HEK293 (cell line): ENCODE measurements at regions not wholly inside any gene's neighbourhood (a gene's known extent, or its start where the extent isn't known, plus 50 kb on each side); places are given as distances from the start of the nearest gene placed in this dataset.

Source experiments
- CTCF ChIP-seq: fragments of 450-650 bp; formaldehyde crosslinking; IDR thresholded peaks from 2 replicates; pipeline ENCODE4 v1.5.1; 2016; ENCODE audit warnings: missing biosample characterization, missing genetic modification characterization
- KLF1 ChIP-seq: fragments of 450-650 bp; formaldehyde crosslinking; IDR thresholded peaks from 2 replicates; pipeline ENCODE4 v1.5.1; 2016; ENCODE audit warnings: missing biosample characterization, missing genetic modification characterization
- RBAK ChIP-seq: fragments of 450-650 bp; formaldehyde crosslinking; IDR thresholded peaks from 2 replicates; pipeline ENCODE4 v1.5.1; 2016; ENCODE audit warnings: missing biosample characterization, missing genetic modification characterization
- TCF7L2 ChIP-seq: IDR thresholded peaks from 2 replicates; pipeline ENCODE4 v1.6.1; 2011; ENCODE audit warnings: low read depth, mild to moderate bottlenecking, inconsistent platforms, low read length, moderate library complexity, borderline replicate concordance
- ZNF701 ChIP-seq: fragments of 450-650 bp; formaldehyde crosslinking; IDR thresholded peaks from 2 replicates; pipeline ENCODE4 v1.5.1; 2016; ENCODE audit warnings: missing biosample characterization, missing genetic modification characterization
- ZNF776 ChIP-seq: fragments of 450-650 bp; formaldehyde crosslinking; IDR thresholded peaks from 2 replicates; pipeline ENCODE4 v1.5.0; 2017; ENCODE audit warnings: missing biosample characterization, missing genetic modification characterization, borderline replicate concordance
- ZNF785 ChIP-seq: fragments of 450-650 bp; formaldehyde crosslinking; IDR thresholded peaks from 2 replicates; pipeline ENCODE4 v1.5.1; 2016; ENCODE audit warnings: missing biosample characterization, missing genetic modification characterization

GRCh38 chr10:43699516-43699915, 50.8 kb upstream of the ZNF32 start:
- TF ChIP-seq CTCF (tag by site-specific recombination) (no peak), ZNF785 (tag by site-specific recombination) (no peak), KLF1 (tag by site-specific recombination) (no peak), ZNF701 (no peak), ZNF776 (tag by site-specific recombination) (no peak), TCF7L2 (no peak), RBAK (tag by site-specific recombination) (no peak)
